ENCODE measurements at regions not wholly inside any gene's neighbourhood (a gene's known extent, or its start where the extent isn't known, plus 50 kb on each side); places are given as distances from the start of the nearest gene placed in this dataset.

GRCh38 chr2:120428748-120429147, 82.8 kb downstream of the INHBB start:
- Histone ChIP-seq H3K9me3 (ENCODE audit: insufficient read depth, low read depth, low read length) (peaks cover 3% of the 10 kb centered on the region), H3K79me2 (ENCODE audit: insufficient read depth, low read length) (no peaks in the 10 kb centered on the region), H3K27me3 (ENCODE audit: insufficient read depth, low read length) (peaks cover 51% of the 10 kb centered on the region), H3K9ac (ENCODE audit: low read length) (no peak overlapping the region), H4K20me1 (ENCODE audit: insufficient read depth, low read length) (no peaks in the 10 kb centered on the region), H3K27ac (ENCODE audit: low read depth, low read length) (no peak overlapping the region), H3K36me3 (ENCODE audit: insufficient read depth, low read length) (no peaks in the 10 kb centered on the region), H3K4me2 (ENCODE audit: low read length) (no peak overlapping the region), H3K4me1 (ENCODE audit: insufficient read depth, low read length) (no peaks in the 10 kb centered on the region), H3K4me3 (ENCODE audit: insufficient read depth, low read depth, low read length) (no peak overlapping the region), H2AFZ (ENCODE audit: low read depth, low read length) (no peak overlapping the region)
- H3K9me3 Mint-ChIP-seq (ENCODE audit: unreplicated experiment) = peaks cover 6% of the 10 kb centered on the region
- no peaks in the 10 kb centered on the region for H3K4me1 Mint-ChIP-seq (ENCODE audit: low read depth, unreplicated experiment)
- no peak overlapping the region for H3K27ac Mint-ChIP-seq (ENCODE audit: unreplicated experiment)
- H3K36me3 Mint-ChIP-seq (ENCODE audit: low read depth, unreplicated experiment) = no peaks in the 10 kb centered on the region
- H3K27me3 Mint-ChIP-seq (ENCODE audit: low read depth, unreplicated experiment) = peaks cover 74% of the 10 kb centered on the region
- DNase-seq (ENCODE audit: low read depth) (no peak), FAIRE-seq (no peak)
- H3K4me3 Mint-ChIP-seq (ENCODE audit: unreplicated experiment) = peak overlapping the region; percentile 20
- TF ChIP-seq EZH2 (IDR thresholded peaks at IDR 0.05; ENCODE audit: insufficient read depth, low read length) (no peak), CTCF (IDR thresholded peaks at IDR 0.05; ENCODE audit: insufficient read depth, low read depth, low read length) (no peak)

GRCh38 chr2:120429586-120430500, 83.9 kb downstream of the INHBB start:
- H3K27me3 ChIP-seq (ENCODE audit: insufficient read depth, low read length) = peaks cover 45% of the 10 kb centered on the region
- H3K36me3 ChIP-seq (ENCODE audit: insufficient read depth, low read length) = no peaks in the 10 kb centered on the region
- H2AFZ ChIP-seq (ENCODE audit: low read depth, low read length) = no peak overlapping the region
- H3K9ac ChIP-seq (ENCODE audit: low read length) = no peak overlapping the region
- no peaks in the 10 kb centered on the region for H3K4me1 Mint-ChIP-seq (ENCODE audit: low read depth, unreplicated experiment)
- no peaks in the 10 kb centered on the region for H3K36me3 Mint-ChIP-seq (ENCODE audit: low read depth, unreplicated experiment)
- no peaks in the 10 kb centered on the region for H3K4me1 ChIP-seq (ENCODE audit: insufficient read depth, low read length)
- H3K4me3 ChIP-seq (ENCODE audit: insufficient read depth, low read depth, low read length) = no peak overlapping the region
- no peak overlapping the region for H3K4me3 Mint-ChIP-seq (ENCODE audit: unreplicated experiment)
- no peak overlapping the region for H3K27ac Mint-ChIP-seq (ENCODE audit: unreplicated experiment)
- H3K27me3 Mint-ChIP-seq (ENCODE audit: low read depth, unreplicated experiment) = peaks cover 75% of the 10 kb centered on the region
- no peaks in the 10 kb centered on the region for H3K9me3 ChIP-seq (ENCODE audit: insufficient read depth, low read depth, low read length)
- no peak for FAIRE-seq
- TF ChIP-seq EZH2 (IDR thresholded peaks at IDR 0.05; ENCODE audit: insufficient read depth, low read length) = no peak
- no peak for TF ChIP-seq CTCF (IDR thresholded peaks at IDR 0.05; ENCODE audit: insufficient read depth, low read depth, low read length)
- H3K9me3 Mint-ChIP-seq (ENCODE audit: unreplicated experiment) = no peaks in the 10 kb centered on the region
- DNase-seq (ENCODE audit: low read depth) = no peak
- H3K27ac ChIP-seq (ENCODE audit: low read depth, low read length) = no peak overlapping the region
- H3K4me2 ChIP-seq (ENCODE audit: low read length) = no peak overlapping the region
- H3K79me2 ChIP-seq (ENCODE audit: insufficient read depth, low read length) = no peaks in the 10 kb centered on the region
- no peaks in the 10 kb centered on the region for H4K20me1 ChIP-seq (ENCODE audit: insufficient read depth, low read length)

GRCh38 chr2:120430501-120430830, 84.5 kb downstream of the INHBB start:
- no peak overlapping the region for H3K9ac ChIP-seq (ENCODE audit: low read length)
- no peaks in the 10 kb centered on the region for H3K79me2 ChIP-seq (ENCODE audit: insufficient read depth, low read length)
- H2AFZ ChIP-seq (ENCODE audit: low read depth, low read length) = no peak overlapping the region
- Mint-ChIP-seq H3K4me3 (ENCODE audit: unreplicated experiment) (no peak overlapping the region), H3K36me3 (ENCODE audit: low read depth, unreplicated experiment) (no peaks in the 10 kb centered on the region), H3K9me3 (ENCODE audit: unreplicated experiment) (no peaks in the 10 kb centered on the region), H3K4me1 (ENCODE audit: low read depth, unreplicated experiment) (no peaks in the 10 kb centered on the region), H3K27me3 (ENCODE audit: low read depth, unreplicated experiment) (peaks cover 79% of the 10 kb centered on the region), H3K27ac (ENCODE audit: unreplicated experiment) (no peak overlapping the region)
- no peaks in the 10 kb centered on the region for H3K36me3 ChIP-seq (ENCODE audit: insufficient read depth, low read length)
- H3K4me3 ChIP-seq (ENCODE audit: insufficient read depth, low read depth, low read length) = no peak overlapping the region
- H3K27me3 ChIP-seq (ENCODE audit: insufficient read depth, low read length) = peaks cover 45% of the 10 kb centered on the region
- TF ChIP-seq CTCF (IDR thresholded peaks at IDR 0.05; ENCODE audit: insufficient read depth, low read depth, low read length) = no peak
- no peak for TF ChIP-seq EZH2 (IDR thresholded peaks at IDR 0.05; ENCODE audit: insufficient read depth, low read length)
- no peak overlapping the region for H3K4me2 ChIP-seq (ENCODE audit: low read length)
- no peaks in the 10 kb centered on the region for H3K9me3 ChIP-seq (ENCODE audit: insufficient read depth, low read depth, low read length)
- H3K4me1 ChIP-seq (ENCODE audit: insufficient read depth, low read length) = no peaks in the 10 kb centered on the region
- H3K27ac ChIP-seq (ENCODE audit: low read depth, low read length) = no peak overlapping the region
- FAIRE-seq (no peak), DNase-seq (ENCODE audit: low read depth) (no peak)
- H4K20me1 ChIP-seq (ENCODE audit: insufficient read depth, low read length) = no peaks in the 10 kb centered on the region

All from astrocyte (in vitro differentiated cells and primary cell).